ENCODE measurements at regions not wholly inside any gene's neighbourhood (a gene's known extent, or its start where the extent isn't known, plus 50 kb on each side); places are given as distances from the start of the nearest gene placed in this dataset.

- no peak for DNase-seq (ENCODE audit: low read depth in 3 of 3, low spot score in 2 of 3)
These were observed 112.4 kb upstream of the JAZF1 start for GRCh38 chr7:28292834-28293526.

- DNase-seq (ENCODE audit: low read depth in 3 of 3, low spot score in 2 of 3) = no peak
These were observed 112.9 kb upstream of the JAZF1 start for GRCh38 chr7:28293527-28293835.

GRCh38 chr7:28296571-28297483 lies 115.5 kb upstream of the CREB5 start:
- DNase-seq (ENCODE audit: low read depth in 3 of 3, low spot score in 2 of 3) = no peak

GRCh38 chr7:28297801-28298459 lies 114.4 kb upstream of the CREB5 start:
- DNase-seq (ENCODE audit: low read depth in 3 of 3, low spot score in 2 of 3) = no peak

GRCh38 chr7:28298870-28299518 lies 113.3 kb upstream of the CREB5 start:
- peak; percentile 33 to 53 (median 36) for DNase-seq (ENCODE audit: low read depth in 3 of 3, low spot score in 2 of 3)

GRCh38 chr7:28299556-28299955 lies 112.8 kb upstream of the CREB5 start:
- no peak for DNase-seq (ENCODE audit: low read depth in 3 of 3, low spot score in 2 of 3)

- no peak for DNase-seq (ENCODE audit: low read depth in 3 of 3, low spot score in 2 of 3)
These were observed 111.8 kb upstream of the CREB5 start for GRCh38 chr7:28300488-28300887.

GRCh38 chr7:28301148-28301641 lies 111.1 kb upstream of the CREB5 start:
- no peak for DNase-seq (ENCODE audit: low read depth in 3 of 3, low spot score in 2 of 3)

GRCh38 chr7:28304290-28304689 lies 108.0 kb upstream of the CREB5 start:
- DNase-seq (ENCODE audit: low read depth in 3 of 3, low spot score in 2 of 3) = no peak

- no peak for DNase-seq (ENCODE audit: low read depth in 3 of 3, low spot score in 2 of 3)
These were observed 102.4 kb upstream of the CREB5 start for GRCh38 chr7:28309704-28310459.

- DNase-seq (ENCODE audit: low read depth in 3 of 3, low spot score in 2 of 3) = no peak
These were observed 101.9 kb upstream of the CREB5 start for GRCh38 chr7:28310460-28310848.

GRCh38 chr7:28311670-28312069 lies 100.6 kb upstream of the CREB5 start:
- no peak for DNase-seq (ENCODE audit: low read depth in 3 of 3, low spot score in 2 of 3)

- no peak for DNase-seq (ENCODE audit: low read depth in 3 of 3, low spot score in 2 of 3)
These were observed 99.4 kb upstream of the CREB5 start for GRCh38 chr7:28312948-28313347.

GRCh38 chr7:28314841-28315240 lies 97.5 kb upstream of the CREB5 start:
- DNase-seq (ENCODE audit: low read depth in 3 of 3, low spot score in 2 of 3) = no peak

- DNase-seq (ENCODE audit: low read depth in 3 of 3, low spot score in 2 of 3) = no peak
These were observed 96.5 kb upstream of the CREB5 start for GRCh38 chr7:28315565-28316410.

- no peak for DNase-seq (ENCODE audit: low read depth in 3 of 3, low spot score in 2 of 3)
These were observed 95.8 kb upstream of the CREB5 start for GRCh38 chr7:28316489-28316888.

- DNase-seq (ENCODE audit: low read depth in 3 of 3, low spot score in 2 of 3) = no peak
These were observed 94.1 kb upstream of the CREB5 start for GRCh38 chr7:28318101-28318762.

GRCh38 chr7:28323833-28324232 lies 88.5 kb upstream of the CREB5 start:
- no peak for DNase-seq (ENCODE audit: low read depth in 3 of 3, low spot score in 2 of 3)

- DNase-seq (ENCODE audit: low read depth in 3 of 3, low spot score in 2 of 3) = no peak
These were observed 84.2 kb upstream of the CREB5 start for GRCh38 chr7:28328146-28328545.
